Left lung (tissue), 4 donors: ENCODE measurements at regions not wholly inside any gene's neighbourhood (a gene's known extent, or its start where the extent isn't known, plus 50 kb on each side); places are given as distances from the start of the nearest gene placed in this dataset.

Experiments used
- ATAC-seq: fragments of 200-7000 bp; cut with Tn5 transposase; one replicate; pipeline ENCODE4 v1.9.1; 2020; ENCODE audit warnings: moderate library complexity
- DNase-seq, 4 donors: peaks; one replicate each; pipeline ENCODE4 v3.0.0-alpha.2; 2013 to 2020
- H3K27ac ChIP-seq, 2 donors: fragments of 200-600 bp; sonication (generic) in 1 of 2; one replicate each; pipeline versions ENCODE4 v1.5.0 to v1.8.0; 2020 to 2021
- H3K27me3 ChIP-seq, 2 donors: fragments of 200-600 bp; sonication (generic) in 1 of 2; one replicate each; pipeline versions ENCODE4 v1.5.0 to v1.8.0; 2020 to 2021
- H3K36me3 ChIP-seq, 2 donors: fragments of 200-600 bp; sonication (generic) in 1 of 2; one replicate each; pipeline versions ENCODE4 v1.5.0 to v1.8.0; 2020 to 2021
- H3K4me1 ChIP-seq, 2 donors: fragments of 200-600 bp; one replicate each; pipeline ENCODE4 v1.8.0; 2021
- H3K4me3 ChIP-seq, 2 donors: fragments of 200-600 bp; sonication (generic) in 1 of 2; one replicate each; pipeline versions ENCODE4 v1.5.0 to v1.8.0; 2020 to 2021; ENCODE audit warnings: mild to moderate bottlenecking in 1 of 2
- H3K9me3 ChIP-seq, 2 donors: fragments of 200-600 bp; sonication (generic) in 1 of 2; one replicate each; pipeline versions ENCODE4 v1.5.0 to v1.8.0; 2020 to 2021
- CTCF ChIP-seq, 2 donors: fragments of 200-600 bp; sonication (generic) in 1 of 2; IDR thresholded peaks; one replicate each; pipeline versions ENCODE4 v1.5.0 to v1.8.0; 2021; ENCODE audit warnings: antibody characterized with exemption in 2 of 2
- intact Hi-C, 2 donors: fragments of 100-400 bp; cut with DNase I; formaldehyde crosslinking; loops; one replicate each; pipeline versions ENCODE4 v1.11.2 to v1.14.2; 2022
- donor health status: DM: no; HTN: yes; CAD: no.
- donor health status: DM: no; HTN: no; CAD: no.

GRCh38 chr20:51093240-51093763, 70.4 kb upstream of the KCNG1 start:
- Histone ChIP-seq H3K27me3 (peaks cover 17 to 79% of the 10 kb centered on the region in 2 donors), H3K27ac (no peak overlapping the region), H3K9me3 (no peaks in the 10 kb centered on the region), H3K4me3 (no peak overlapping the region), H3K4me1 (no peaks in the 10 kb centered on the region), H3K36me3 (no peaks in the 10 kb centered on the region)
- TF ChIP-seq CTCF (IDR thresholded peaks at IDR 0.05): no peak
- ATAC-seq (no peak), DNase-seq (no peak)
- intact Hi-C loops: no loop called here

DNA sequence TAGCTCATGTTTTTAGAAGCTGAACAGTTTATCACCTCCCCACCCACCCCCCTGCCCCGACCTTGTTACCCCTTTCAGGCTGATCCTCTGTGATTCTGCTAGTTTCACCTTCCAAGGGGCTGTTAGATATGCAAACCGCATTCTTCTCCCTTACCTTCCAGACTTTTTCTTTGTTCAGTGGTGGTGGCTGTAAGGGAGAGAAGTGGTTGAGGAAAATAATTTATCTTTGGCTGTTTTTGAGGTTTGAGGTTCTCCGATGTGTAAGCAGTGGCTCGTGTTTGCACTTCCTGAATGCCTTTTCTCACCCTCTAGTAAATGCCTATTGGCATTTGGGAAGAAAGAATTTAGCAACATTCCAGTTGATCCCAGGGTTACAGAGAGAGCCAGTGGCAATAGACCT, 69.4 kb upstream of the KCNG1 start:
- ATAC-seq: no peak
- peaks cover 17 to 87% of the 10 kb centered on the region in 2 donors for H3K27me3 ChIP-seq
- no peak for TF ChIP-seq CTCF (IDR thresholded peaks at IDR 0.05)
- H3K4me3 ChIP-seq: no peak overlapping the region
- H3K36me3 ChIP-seq: no peaks in the 10 kb centered on the region
- intact Hi-C loops: no loop called here
- no peaks in the 10 kb centered on the region for H3K9me3 ChIP-seq
- no peak overlapping the region for H3K27ac ChIP-seq
- DNase-seq: no peak
- no peaks in the 10 kb centered on the region for H3K4me1 ChIP-seq

- no peak overlapping the region for H3K27ac ChIP-seq
- H3K4me3 ChIP-seq: no peak overlapping the region
- H3K9me3 ChIP-seq: no peaks in the 10 kb centered on the region
- TF ChIP-seq CTCF (IDR thresholded peaks at IDR 0.05): no peak
- peaks cover 17 to 89% of the 10 kb centered on the region in 2 donors for H3K27me3 ChIP-seq
- H3K4me1 ChIP-seq: no peaks in the 10 kb centered on the region
- H3K36me3 ChIP-seq: no peaks in the 10 kb centered on the region
- intact Hi-C loops: no loop called here
- DNase-seq (no peak), ATAC-seq (no peak)
These were observed 68.7 kb upstream of the KCNG1 start for GRCh38 chr20:51091406-51092195.

DNA sequence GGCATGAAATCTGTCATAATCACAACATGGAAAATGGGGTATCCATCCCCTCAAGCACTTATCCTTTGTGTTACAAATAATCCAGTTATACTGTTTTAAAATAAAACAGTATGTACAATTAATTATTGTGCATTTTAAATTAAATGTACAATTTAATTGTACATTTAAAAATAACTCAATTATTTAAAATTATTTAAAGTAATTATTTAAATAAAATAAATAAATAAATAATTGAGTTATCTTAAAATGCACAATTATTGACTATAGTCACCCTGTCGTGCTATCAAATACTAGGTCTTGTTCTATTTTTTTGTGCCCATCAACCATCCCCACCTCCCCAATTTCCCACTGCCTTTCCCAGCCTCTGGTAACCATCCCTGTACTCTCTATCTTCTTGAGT, 66.9 kb upstream of the KCNG1 start:
- Histone ChIP-seq H3K4me1 (no peaks in the 10 kb centered on the region), H3K9me3 (no peaks in the 10 kb centered on the region), H3K4me3 (no peak overlapping the region), H3K27ac (no peak overlapping the region), H3K27me3 (peaks cover 17 to 96% of the 10 kb centered on the region in 2 donors), H3K36me3 (no peaks in the 10 kb centered on the region)
- DNase-seq (no peak), ATAC-seq (no peak)
- TF ChIP-seq CTCF (IDR thresholded peaks at IDR 0.05): no peak
- intact Hi-C loops: no loop called here

GRCh38 chr20:51089272-51089781, 66.4 kb upstream of the KCNG1 start:
- DNase-seq (no peak), ATAC-seq (no peak)
- Histone ChIP-seq H3K27me3 (peaks cover 17 to 96% of the 10 kb centered on the region in 2 donors), H3K4me3 (no peak overlapping the region), H3K9me3 (no peaks in the 10 kb centered on the region), H3K4me1 (no peaks in the 10 kb centered on the region), H3K27ac (no peak overlapping the region), H3K36me3 (no peaks in the 10 kb centered on the region)
- intact Hi-C loops: no loop called here
- no peak for TF ChIP-seq CTCF (IDR thresholded peaks at IDR 0.05)
